LNCaP clone FGC (cell line): ENCODE measurements at regions not wholly inside any gene's neighbourhood (a gene's known extent, or its start where the extent isn't known, plus 50 kb on each side); places are given as distances from the start of the nearest gene placed in this dataset.
A peak's percentile ranks its signal among the peaks of the same experiment; 100 is the strongest.

ENCODE experiments used
- DNase-seq: peaks from one replicate; pipeline ENCODE4 v3.0.0-alpha.2; 2011; ENCODE audit warnings: low read depth
- H3K4me3 ChIP-seq: 2 replicates; pipeline ENCODE4 v1.5.1; 2011; ENCODE audit warnings: mild to moderate bottlenecking, low read depth, low read length, control low read depth
- TF ChIP-seq, protein P1 (sequence below): IDR thresholded peaks from 2 replicates; pipeline ENCODE4 v1.5.1; 2012; ENCODE audit warnings: mild to moderate bottlenecking; ENCODE audit not compliant: control insufficient read depth, insufficient read depth; ENCODE audit errors: extremely low read depth

DNA sequence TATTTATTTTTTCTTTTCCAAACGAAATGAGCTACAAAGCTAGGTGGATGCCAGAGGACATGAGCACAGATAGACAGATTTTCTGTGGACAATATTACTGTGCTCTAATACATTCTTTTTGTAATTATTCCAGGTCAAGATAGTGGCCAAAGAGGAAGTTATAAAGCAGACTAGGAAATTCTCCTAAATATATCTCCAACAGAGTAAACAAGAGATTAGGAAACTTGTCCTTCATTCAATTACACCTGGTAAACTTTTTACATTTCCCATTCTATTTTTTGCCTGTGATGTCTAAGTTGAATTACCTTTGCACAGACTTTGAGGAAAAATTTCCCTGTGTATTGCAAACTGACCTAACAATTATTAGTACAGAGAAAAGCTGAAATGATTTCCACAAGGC, 905.5 kb upstream of the PCDH20 start:
- TF ChIP-seq, protein P1, sequence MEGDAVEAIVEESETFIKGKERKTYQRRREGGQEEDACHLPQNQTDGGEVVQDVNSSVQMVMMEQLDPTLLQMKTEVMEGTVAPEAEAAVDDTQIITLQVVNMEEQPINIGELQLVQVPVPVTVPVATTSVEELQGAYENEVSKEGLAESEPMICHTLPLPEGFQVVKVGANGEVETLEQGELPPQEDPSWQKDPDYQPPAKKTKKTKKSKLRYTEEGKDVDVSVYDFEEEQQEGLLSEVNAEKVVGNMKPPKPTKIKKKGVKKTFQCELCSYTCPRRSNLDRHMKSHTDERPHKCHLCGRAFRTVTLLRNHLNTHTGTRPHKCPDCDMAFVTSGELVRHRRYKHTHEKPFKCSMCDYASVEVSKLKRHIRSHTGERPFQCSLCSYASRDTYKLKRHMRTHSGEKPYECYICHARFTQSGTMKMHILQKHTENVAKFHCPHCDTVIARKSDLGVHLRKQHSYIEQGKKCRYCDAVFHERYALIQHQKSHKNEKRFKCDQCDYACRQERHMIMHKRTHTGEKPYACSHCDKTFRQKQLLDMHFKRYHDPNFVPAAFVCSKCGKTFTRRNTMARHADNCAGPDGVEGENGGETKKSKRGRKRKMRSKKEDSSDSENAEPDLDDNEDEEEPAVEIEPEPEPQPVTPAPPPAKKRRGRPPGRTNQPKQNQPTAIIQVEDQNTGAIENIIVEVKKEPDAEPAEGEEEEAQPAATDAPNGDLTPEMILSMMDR, result no peak
- H3K4me3 ChIP-seq, result no peak overlapping the region

DNA sequence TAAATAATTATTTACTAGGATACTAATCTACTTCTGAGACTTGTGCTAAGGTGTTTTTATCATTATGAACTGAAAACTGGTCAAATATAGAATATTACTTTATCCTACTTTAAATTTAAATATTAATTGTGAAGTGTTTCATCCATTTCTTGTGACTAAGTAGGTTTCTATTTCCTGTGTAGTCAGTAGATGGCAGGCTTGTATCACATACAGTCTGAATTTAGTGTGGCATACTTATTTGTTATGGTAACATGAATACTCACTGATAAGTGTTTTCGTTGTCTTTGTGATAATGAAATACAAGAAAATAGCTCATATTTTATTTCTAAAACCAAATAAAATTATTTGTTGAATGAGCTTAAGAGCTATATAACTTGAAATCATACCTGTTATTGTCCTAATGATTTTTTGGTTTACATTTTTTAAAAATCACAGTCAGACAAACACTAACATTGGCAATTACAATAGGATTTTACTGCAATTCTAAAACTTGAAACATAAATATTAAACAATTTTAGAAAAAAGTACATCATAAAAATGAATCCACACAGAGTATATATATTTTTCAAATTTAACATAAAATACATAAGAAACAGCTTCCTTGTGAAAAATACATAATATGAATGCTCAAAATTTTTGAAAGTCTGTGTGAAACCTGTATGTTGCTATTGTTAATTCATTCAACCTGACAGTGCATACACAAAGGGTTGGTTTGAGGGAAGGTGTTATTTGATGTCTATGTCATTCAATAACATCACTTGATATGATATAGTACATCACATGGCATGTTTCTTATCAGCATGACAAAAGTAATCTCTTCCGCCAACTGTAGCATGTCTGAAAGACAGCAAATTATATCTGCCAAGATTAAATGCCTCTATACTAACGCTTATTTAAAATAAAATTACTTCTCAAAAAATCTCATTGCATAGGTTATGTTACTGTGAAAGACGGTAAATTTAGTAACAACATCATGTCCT, 904.8 kb upstream of the PCDH20 start:
- DNase-seq, result peak; percentile 60
- TF ChIP-seq, protein P1, result peak; percentile 68
- H3K4me3 ChIP-seq, result no peak overlapping the region

More for the DNA sequence above, 905.5 kb upstream of the PCDH20 start:
- DNase-seq, result no peak

DNA sequence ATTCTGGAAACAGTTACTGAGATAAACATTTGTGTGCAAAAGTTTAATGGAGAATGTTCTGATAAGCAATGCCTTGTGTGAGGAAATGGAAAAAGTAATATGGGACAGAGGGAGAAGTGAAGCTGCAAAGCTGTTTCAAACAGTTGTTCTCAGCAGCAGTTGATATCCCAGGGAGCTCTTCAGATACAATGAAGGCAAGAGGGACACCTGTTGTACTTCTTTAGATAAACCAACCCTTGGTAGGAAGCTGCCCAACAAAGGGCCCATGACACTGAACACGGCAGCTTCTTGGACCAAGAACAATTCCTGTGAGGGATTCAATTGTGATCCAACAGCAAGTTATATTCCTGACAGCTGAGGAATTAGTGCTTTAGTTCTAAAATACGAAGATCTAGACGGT, 894.3 kb upstream of the PCDH20 start:
- TF ChIP-seq, protein P1, result no peak
- no peak overlapping the region for H3K4me3 ChIP-seq
- no peak for DNase-seq

DNA sequence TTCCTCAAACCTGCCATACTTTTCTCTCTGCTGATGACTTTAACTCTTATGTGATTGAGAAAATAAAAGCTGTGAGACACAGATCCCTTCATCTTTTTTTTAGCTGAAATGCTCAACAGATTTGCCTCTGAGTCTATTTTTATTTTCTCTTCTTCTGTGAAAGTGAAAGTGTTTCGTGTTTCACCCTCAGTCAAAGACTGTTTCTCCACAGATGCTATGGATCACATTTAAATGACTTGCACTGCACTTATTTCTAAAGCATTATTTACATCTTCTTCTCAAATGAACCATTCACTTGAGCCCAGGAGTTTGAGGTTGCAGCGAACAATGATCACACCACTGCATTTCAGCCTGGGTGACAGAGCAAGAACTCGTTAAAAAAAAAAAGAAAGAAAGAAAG, 890.1 kb upstream of the PCDH20 start:
- no peak overlapping the region for H3K4me3 ChIP-seq
- TF ChIP-seq, protein P1, result no peak
- DNase-seq, result no peak

DNA sequence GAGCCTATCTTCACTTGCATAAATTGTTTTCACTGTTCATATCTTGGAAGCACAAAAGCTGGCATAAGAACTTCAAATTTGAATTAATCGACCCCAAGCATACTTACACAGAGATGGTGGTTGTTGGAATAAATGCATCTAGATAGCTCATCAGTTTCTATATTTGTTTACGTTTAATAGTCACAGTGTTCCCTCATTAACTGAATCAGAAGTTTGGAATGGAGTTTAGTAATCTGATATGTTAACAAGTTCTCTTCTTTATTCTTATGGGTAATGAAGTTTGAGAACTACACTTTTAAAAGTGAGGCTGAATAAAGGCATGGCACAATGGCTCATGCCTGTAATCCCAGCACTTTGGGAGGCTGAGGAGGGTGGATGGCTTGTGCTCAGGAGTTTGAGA, 886.7 kb upstream of the PCDH20 start:
- no peak overlapping the region for H3K4me3 ChIP-seq
- TF ChIP-seq, protein P1, result no peak
- DNase-seq, result no peak

DNA sequence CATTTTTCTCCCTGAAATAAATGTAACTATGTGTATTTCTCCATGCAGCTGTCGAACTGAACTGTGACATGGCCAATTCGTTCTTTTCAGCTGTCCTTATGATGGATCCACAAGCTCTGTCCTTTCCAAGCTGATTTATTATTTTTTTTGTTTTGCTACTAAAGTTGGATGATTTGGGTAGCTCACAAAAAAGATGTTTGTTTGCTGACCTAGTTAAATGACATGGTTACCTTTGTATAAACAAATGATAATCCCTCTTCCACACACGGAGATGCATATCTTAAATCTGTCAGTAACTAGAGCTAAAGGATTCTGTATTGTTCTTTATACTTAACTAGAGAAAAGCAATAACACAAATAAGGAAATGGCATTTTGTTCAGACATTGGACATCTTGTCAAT, 884.3 kb upstream of the PCDH20 start:
- DNase-seq, result no peak
- H3K4me3 ChIP-seq, result no peak overlapping the region
- TF ChIP-seq, protein P1, result no peak
